ENCODE measurements at regions not wholly inside any gene's neighbourhood (a gene's known extent, or its start where the extent isn't known, plus 50 kb on each side); places are given as distances from the start of the nearest gene placed in this dataset.

DNA sequence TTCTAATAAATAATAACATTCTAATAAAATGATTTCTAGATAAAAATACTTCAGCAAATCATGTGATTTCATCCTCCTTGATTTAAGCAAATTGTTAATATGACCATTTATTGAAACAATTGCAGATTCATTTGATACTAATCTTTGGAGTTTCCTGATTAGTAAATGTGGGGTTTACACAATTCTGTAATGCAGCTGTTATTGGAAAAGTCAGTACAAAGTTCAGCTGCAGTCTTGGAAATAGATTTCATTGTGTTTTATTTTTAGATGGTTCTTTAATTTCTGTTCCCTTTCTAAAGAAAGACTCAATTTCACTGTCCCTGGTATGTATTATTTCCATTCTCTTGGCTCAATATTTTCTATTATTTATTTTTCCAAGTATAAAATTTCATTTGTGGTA is 342.0 kb downstream of the TBC1D32 start:
- DNase-seq (ENCODE audit: low read depth): no peak
- H3K4me3 ChIP-seq (ENCODE audit: low read depth, low read length): no peak overlapping the region
- TF ChIP-seq CTCF (IDR thresholded peaks at IDR 0.05; ENCODE audit: insufficient read depth, low read depth, low read length): no peak

GRCh38 chr6:120990866-120991265 is 343.4 kb downstream of the TBC1D32 start:
- no peak overlapping the region for H3K4me3 ChIP-seq (ENCODE audit: low read depth, low read length)
- no peak for TF ChIP-seq CTCF (IDR thresholded peaks at IDR 0.05; ENCODE audit: insufficient read depth, low read depth, low read length)
- DNase-seq (ENCODE audit: low read depth): no peak

DNA sequence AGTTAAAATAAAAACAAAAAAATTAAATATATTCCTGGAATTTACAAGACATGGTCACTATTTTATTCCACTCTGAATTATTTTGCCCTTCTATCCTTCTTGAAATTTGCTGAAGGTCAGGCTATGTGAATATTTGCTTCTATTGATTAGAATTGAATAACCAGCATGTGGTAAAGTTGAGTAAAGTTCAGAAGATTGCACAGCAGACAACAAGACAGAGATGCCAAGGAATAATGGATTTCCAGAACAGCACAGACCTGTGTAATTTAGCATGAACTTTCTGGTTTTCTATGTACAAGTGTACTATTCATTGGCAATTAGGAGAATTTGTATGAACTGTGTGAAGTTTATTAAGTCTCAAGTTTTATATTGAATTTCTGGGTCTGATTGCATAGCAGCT is 352.4 kb downstream of the TBC1D32 start:
- no peak for DNase-seq (ENCODE audit: low read depth)
- H3K4me3 ChIP-seq (ENCODE audit: low read depth, low read length): no peak overlapping the region
- no peak for TF ChIP-seq CTCF (IDR thresholded peaks at IDR 0.05; ENCODE audit: insufficient read depth, low read depth, low read length)

DNA sequence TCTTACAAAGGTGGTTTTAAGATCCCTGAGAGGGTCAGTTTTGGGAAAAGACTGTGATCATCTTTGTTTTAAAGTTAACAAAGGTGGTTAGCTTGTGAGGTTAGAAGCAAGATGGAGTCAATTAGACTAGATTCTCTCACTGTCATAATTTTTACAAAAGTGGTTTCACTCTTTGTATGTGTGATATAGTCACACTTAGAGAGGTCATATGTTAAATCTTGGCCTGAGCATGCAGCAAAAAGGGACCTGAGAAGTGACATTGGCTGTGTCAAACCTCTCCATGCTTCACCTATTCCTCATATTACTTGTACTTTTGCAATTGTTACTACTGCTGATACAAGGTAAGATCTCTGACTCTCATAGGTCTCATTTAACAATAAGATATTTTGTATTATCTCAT is 368.0 kb downstream of the TBC1D32 start:
- H3K4me3 ChIP-seq (ENCODE audit: low read depth, low read length): no peak overlapping the region
- no peak for TF ChIP-seq CTCF (IDR thresholded peaks at IDR 0.05; ENCODE audit: insufficient read depth, low read depth, low read length)
- DNase-seq (ENCODE audit: low read depth): no peak

GRCh38 chr6:120965814-120966213 is 368.5 kb downstream of the TBC1D32 start:
- DNase-seq (ENCODE audit: low read depth): no peak
- H3K4me3 ChIP-seq (ENCODE audit: low read depth, low read length): no peak overlapping the region
- no peak for TF ChIP-seq CTCF (IDR thresholded peaks at IDR 0.05; ENCODE audit: insufficient read depth, low read depth, low read length)

GRCh38 chr6:120960761-120961160 is 373.5 kb downstream of the TBC1D32 start:
- no peak for TF ChIP-seq CTCF (IDR thresholded peaks at IDR 0.05; ENCODE audit: insufficient read depth, low read depth, low read length)
- no peak for DNase-seq (ENCODE audit: low read depth)
- no peak overlapping the region for H3K4me3 ChIP-seq (ENCODE audit: low read depth, low read length)

DNA sequence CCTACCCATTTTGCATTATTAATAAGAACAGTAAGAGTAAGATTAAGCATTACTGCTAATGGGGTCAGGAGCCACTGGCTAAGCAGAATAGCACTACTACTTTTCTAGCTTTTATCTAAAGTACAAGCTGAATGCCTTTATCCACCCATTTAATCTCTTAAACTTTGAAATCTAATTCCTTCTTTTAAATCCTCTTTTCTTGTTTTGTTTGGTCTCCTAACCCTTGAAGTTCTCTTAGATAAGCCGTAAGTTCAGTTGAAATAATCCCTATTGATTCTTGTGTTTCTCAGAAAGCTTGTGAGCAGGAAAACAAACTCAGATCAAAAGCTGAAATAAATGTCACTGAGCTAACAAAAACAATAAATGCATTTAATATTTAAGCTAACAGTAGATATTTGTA is 380.2 kb downstream of the TBC1D32 start:
- no peak overlapping the region for H3K4me3 ChIP-seq (ENCODE audit: low read depth, low read length)
- no peak for DNase-seq (ENCODE audit: low read depth)
- no peak for TF ChIP-seq CTCF (IDR thresholded peaks at IDR 0.05; ENCODE audit: insufficient read depth, low read depth, low read length)
